ENCODE measurements at regions not wholly inside any gene's neighbourhood (a gene's known extent, or its start where the extent isn't known, plus 50 kb on each side); places are given as distances from the start of the nearest gene placed in this dataset.
"Not testable (repeated sequence)": the region's sequence is repeated elsewhere in the genome, so short reads cannot be mapped to it uniquely, and the experiment has no call there.

- Histone ChIP-seq H3K27me3 (ENCODE audit: insufficient read depth, low read depth) (no peaks in the 10 kb centered on the region), H3K27ac (no peak overlapping the region), H3K9ac (no peak overlapping the region), H3K4me1 (ENCODE audit: low read depth, poor library complexity, severe bottlenecking) (no peaks in the 10 kb centered on the region), H4K20me1 (ENCODE audit: insufficient read depth) (no peaks in the 10 kb centered on the region), H3K36me3 (ENCODE audit: insufficient read depth) (no peaks in the 10 kb centered on the region), H2AFZ (ENCODE audit: low read depth) (no peak overlapping the region), H3K4me3 (IDR thresholded peaks at IDR 0.05; ENCODE audit: insufficient read depth, low read depth, low read length) (no peak overlapping the region), H3K4me2 (no peak overlapping the region), H3K79me2 (ENCODE audit: insufficient read depth, low read depth) (no peaks in the 10 kb centered on the region)
- no peak for TF ChIP-seq CTCF (conservative IDR thresholded peaks at IDR 0.05; ENCODE audit: low read depth, low read length)
Measured at GRCh38 chr10:90226517-90226916, 525.1 kb downstream of the KIF20B start.

GRCh38 chr10:90227217-90227656 is 525.8 kb downstream of the KIF20B start:
- no peaks in the 10 kb centered on the region for H3K27me3 ChIP-seq (ENCODE audit: insufficient read depth, low read depth)
- no peaks in the 10 kb centered on the region for H3K4me1 ChIP-seq (ENCODE audit: low read depth, poor library complexity, severe bottlenecking)
- H3K9ac ChIP-seq: no peak overlapping the region
- H3K4me3 ChIP-seq (IDR thresholded peaks at IDR 0.05; ENCODE audit: insufficient read depth, low read depth, low read length): no peak overlapping the region
- no peaks in the 10 kb centered on the region for H3K79me2 ChIP-seq (ENCODE audit: insufficient read depth, low read depth)
- no peaks in the 10 kb centered on the region for H4K20me1 ChIP-seq (ENCODE audit: insufficient read depth)
- no peak overlapping the region for H3K27ac ChIP-seq
- TF ChIP-seq CTCF (conservative IDR thresholded peaks at IDR 0.05; ENCODE audit: low read depth, low read length): no peak
- no peak overlapping the region for H3K4me2 ChIP-seq
- no peak overlapping the region for H2AFZ ChIP-seq (ENCODE audit: low read depth)
- H3K36me3 ChIP-seq (ENCODE audit: insufficient read depth): no peaks in the 10 kb centered on the region

GRCh38 chr10:90227786-90228185 is 526.4 kb downstream of the KIF20B start:
- no peak overlapping the region for H2AFZ ChIP-seq (ENCODE audit: low read depth)
- H3K4me3 ChIP-seq (IDR thresholded peaks at IDR 0.05; ENCODE audit: insufficient read depth, low read depth, low read length): no peak overlapping the region
- H3K4me1 ChIP-seq (ENCODE audit: low read depth, poor library complexity, severe bottlenecking): no peaks in the 10 kb centered on the region
- no peak overlapping the region for H3K27ac ChIP-seq
- no peaks in the 10 kb centered on the region for H3K36me3 ChIP-seq (ENCODE audit: insufficient read depth)
- H3K27me3 ChIP-seq (ENCODE audit: insufficient read depth, low read depth): no peaks in the 10 kb centered on the region
- no peaks in the 10 kb centered on the region for H4K20me1 ChIP-seq (ENCODE audit: insufficient read depth)
- H3K9ac ChIP-seq: no peak overlapping the region
- no peaks in the 10 kb centered on the region for H3K79me2 ChIP-seq (ENCODE audit: insufficient read depth, low read depth)
- H3K4me2 ChIP-seq: no peak overlapping the region
- no peak for TF ChIP-seq CTCF (conservative IDR thresholded peaks at IDR 0.05; ENCODE audit: low read depth, low read length)

GRCh38 chr10:90229486-90229885 is 528.1 kb downstream of the KIF20B start:
- H3K27ac ChIP-seq: no peak overlapping the region
- TF ChIP-seq CTCF (conservative IDR thresholded peaks at IDR 0.05; ENCODE audit: low read depth, low read length): no peak
- no peak overlapping the region for H2AFZ ChIP-seq (ENCODE audit: low read depth)
- no peak overlapping the region for H3K9ac ChIP-seq
- no peaks in the 10 kb centered on the region for H3K36me3 ChIP-seq (ENCODE audit: insufficient read depth)
- H3K4me3 ChIP-seq (IDR thresholded peaks at IDR 0.05; ENCODE audit: insufficient read depth, low read depth, low read length): no peak overlapping the region
- no peaks in the 10 kb centered on the region for H4K20me1 ChIP-seq (ENCODE audit: insufficient read depth)
- no peaks in the 10 kb centered on the region for H3K27me3 ChIP-seq (ENCODE audit: insufficient read depth, low read depth)
- H3K4me2 ChIP-seq: no peak overlapping the region
- H3K79me2 ChIP-seq (ENCODE audit: insufficient read depth, low read depth): no peaks in the 10 kb centered on the region
- H3K4me1 ChIP-seq (ENCODE audit: low read depth, poor library complexity, severe bottlenecking): no peaks in the 10 kb centered on the region

GRCh38 chr10:90233805-90234204 is 532.4 kb downstream of the KIF20B start:
- H3K4me1 ChIP-seq (ENCODE audit: low read depth, poor library complexity, severe bottlenecking); H3K79me2 ChIP-seq (ENCODE audit: insufficient read depth, low read depth); H3K4me3 ChIP-seq (IDR thresholded peaks at IDR 0.05; ENCODE audit: insufficient read depth, low read depth, low read length); H3K27ac ChIP-seq; H3K36me3 ChIP-seq (ENCODE audit: insufficient read depth); H3K9ac ChIP-seq; H3K4me2 ChIP-seq; H3K27me3 ChIP-seq (ENCODE audit: insufficient read depth, low read depth); H4K20me1 ChIP-seq (ENCODE audit: insufficient read depth); H2AFZ ChIP-seq (ENCODE audit: low read depth): not testable (repeated sequence)

Measured in KMS-11 (cell line).